IMR-90 (cell line): ENCODE measurements at regions not wholly inside any gene's neighbourhood (a gene's known extent, or its start where the extent isn't known, plus 50 kb on each side); places are given as distances from the start of the nearest gene placed in this dataset.

Experiments
- ATAC-seq: fragments of 200-7000 bp; cut with Tn5 transposase; 2 replicates; pipeline ENCODE4 v1.9.1; 2020; ENCODE audit warnings: low read depth, mild to moderate bottlenecking, moderate library complexity
- BruUV-seq: library from RNA; stranded (reverse); fragments of 400-500 nt; replicated peaks from 2 replicates; lab custom pipeline; 2021; lab: Mats Ljungman, UMichigan
- CTCF ChIA-PET: fragments of 300-600 bp; formaldehyde crosslinking; extraction: SDS; loops from one replicate; lab custom pipeline; 2021; ENCODE audit warnings: antibody characterized with exemption; lab: Yijun Ruan, JAX
- POLR2A ChIA-PET: fragments of 300-600 bp; sonication (Branson Sonifier 250); formaldehyde crosslinking; loops from one replicate; lab custom pipeline; 2022; ENCODE audit warnings: antibody characterized with exemption; ENCODE audit not compliant: unreplicated experiment; lab: Charles Lee
- DNase-seq: peaks from one replicate; pipeline ENCODE4 v3.0.0; 2013
- H2AFZ ChIP-seq: replicated peaks from 2 replicates; pipeline ENCODE3; 2013; ENCODE audit warnings: low read length, mild to moderate bottlenecking; ENCODE audit not compliant: poor library complexity
- H2AK5ac ChIP-seq: 2 replicates; pipeline ENCODE4 v1.6.1; 2013; ENCODE audit warnings: low read depth, low read length, inconsistent platforms
- H2AK9ac ChIP-seq: replicated peaks from 2 replicates; pipeline ENCODE3; 2013; ENCODE audit warnings: mild to moderate bottlenecking, low read depth, low read length, moderate library complexity; ENCODE audit not compliant: poor library complexity
- H2BK120ac ChIP-seq: 2 replicates; pipeline ENCODE4 v1.6.1; 2013; ENCODE audit warnings: low read depth, low read length, inconsistent platforms
- H2BK15ac ChIP-seq: 3 replicates; pipeline ENCODE4 v1.6.1; 2013; ENCODE audit warnings: low read depth, low read length, inconsistent platforms
- H2BK20ac ChIP-seq: 2 replicates; pipeline ENCODE4 v1.6.1; 2013; ENCODE audit warnings: low read depth, mild to moderate bottlenecking, inconsistent platforms, low read length, moderate library complexity
- H2BK5ac ChIP-seq: 2 replicates; pipeline ENCODE4 v1.6.1; 2013; ENCODE audit warnings: mild to moderate bottlenecking, low read depth, low read length, inconsistent platforms; ENCODE audit not compliant: poor library complexity, severe bottlenecking
- H3K14ac ChIP-seq: replicated peaks from 2 replicates; pipeline ENCODE4 v1.6.1; 2013; ENCODE audit warnings: low read depth, low read length, inconsistent platforms
- H3K18ac ChIP-seq: 2 replicates; pipeline ENCODE4 v1.6.1; 2013; ENCODE audit warnings: low read depth, low read length, control low read depth
- H3K23ac ChIP-seq: 2 replicates; pipeline ENCODE4 v1.6.1; 2013; ENCODE audit warnings: low read depth, low read length, inconsistent platforms
- H3K27ac ChIP-seq: 2 replicates; pipeline ENCODE4 v1.5.1; 2013; ENCODE audit warnings: mild to moderate bottlenecking, control low read depth, low read length; ENCODE audit not compliant: insufficient read depth
- H3K27me3 ChIP-seq: 2 replicates; pipeline ENCODE4 v1.6.1; 2013; ENCODE audit warnings: low read length; ENCODE audit not compliant: control insufficient read depth, insufficient read depth
- H3K36me3 ChIP-seq: 2 replicates; pipeline ENCODE4 v1.6.1; 2013; ENCODE audit warnings: low read length, mixed read lengths; ENCODE audit not compliant: control insufficient read depth, insufficient read depth
- H3K4ac ChIP-seq: 2 replicates; pipeline ENCODE4 v1.6.1; 2013; ENCODE audit warnings: low read depth, low read length, inconsistent platforms
- H3K4me1 ChIP-seq: 2 replicates; pipeline ENCODE4 v1.6.1; 2013; ENCODE audit warnings: low read length, mixed read lengths; ENCODE audit not compliant: control insufficient read depth, insufficient read depth
- H3K4me2 ChIP-seq: 2 replicates; pipeline ENCODE4 v1.6.1; 2013; ENCODE audit warnings: low read depth, mild to moderate bottlenecking, control low read depth, low read length, moderate library complexity
- H3K4me3 ChIP-seq: 2 replicates; pipeline ENCODE4 v1.5.1; 2013; ENCODE audit warnings: low read depth, mild to moderate bottlenecking, control low read depth, low read length, moderate library complexity; ENCODE audit not compliant: insufficient read depth
- H3K56ac ChIP-seq: 2 replicates; pipeline ENCODE4 v1.6.1; 2013; ENCODE audit warnings: low read length, inconsistent platforms; ENCODE audit not compliant: insufficient read depth; ENCODE audit errors: extremely low read depth
- H3K79me1 ChIP-seq, 2 experiments: 2 replicates each; pipeline ENCODE4 v1.6.1; 2013; ENCODE audit warnings: low read length in 2 of 2, inconsistent platforms in 1 of 2, low read depth in 1 of 2
- H3K9ac ChIP-seq: 2 replicates; pipeline ENCODE4 v1.6.1; 2013; ENCODE audit warnings: low read depth, low read length, control low read depth
- H3K9me1 ChIP-seq: 2 replicates; pipeline ENCODE4 v1.6.1; 2013; ENCODE audit warnings: low read length, inconsistent platforms; ENCODE audit not compliant: insufficient read depth
- H3K9me3 ChIP-seq: 2 replicates; pipeline ENCODE4 v1.6.1; 2013; ENCODE audit warnings: low read length; ENCODE audit not compliant: control insufficient read depth, insufficient read depth
- H4K20me1 ChIP-seq: 2 replicates; pipeline ENCODE4 v1.6.1; 2013; ENCODE audit warnings: low read length, inconsistent platforms; ENCODE audit not compliant: insufficient read depth
- H4K5ac ChIP-seq: 2 replicates; pipeline ENCODE4 v1.6.1; 2013; ENCODE audit warnings: mild to moderate bottlenecking, low read depth, low read length, control low read depth
- H4K8ac ChIP-seq, 2 experiments: 2 replicates each; pipeline ENCODE4 v1.6.1; 2013; ENCODE audit warnings: low read depth in 2 of 2, low read length in 2 of 2, control low read depth in 1 of 2, inconsistent platforms in 1 of 2
- H4K91ac ChIP-seq: 2 replicates; pipeline ENCODE4 v1.6.1; 2013; ENCODE audit warnings: low read depth, low read length, inconsistent platforms; ENCODE audit not compliant: insufficient read depth
- BHLHE40 ChIP-seq: fragments of 150-350 bp; IDR thresholded peaks from 2 replicates; pipeline ENCODE4 v1.6.1; 2016; ENCODE audit warnings: mild to moderate bottlenecking, low read depth, low read length
- CEBPB ChIP-seq: IDR thresholded peaks from 2 replicates; pipeline ENCODE4 v1.6.1; 2012; ENCODE audit warnings: low read depth, low read length, improper control_type of control experiment
- CHD1 ChIP-seq: IDR thresholded peaks from 2 replicates; pipeline ENCODE4 v1.6.1; 2012; ENCODE audit warnings: low read depth, low read length, improper control_type of control experiment
- CTCF ChIP-seq: conservative IDR thresholded peaks from 2 replicates; pipeline ENCODE4 v1.5.1; 2012; ENCODE audit warnings: mild to moderate bottlenecking, low read depth, low read length, improper control_type of control experiment
- ELK1 ChIP-seq: fragments of 150-350 bp; IDR thresholded peaks from 2 replicates; pipeline ENCODE4 v1.6.1; 2016; ENCODE audit warnings: low read depth, mild to moderate bottlenecking, low read length, moderate library complexity, borderline replicate concordance
- FOS ChIP-seq: fragments of 150-350 bp; IDR thresholded peaks from 2 replicates; pipeline ENCODE4 v1.6.1; 2016; ENCODE audit warnings: low read depth, low read length
- MAZ ChIP-seq: IDR thresholded peaks from 2 replicates; pipeline ENCODE4 v1.6.1; 2012; ENCODE audit warnings: low read depth, mild to moderate bottlenecking, low read length, improper control_type of control experiment, moderate library complexity, borderline replicate concordance
- MXI1 ChIP-seq: IDR thresholded peaks from 2 replicates; pipeline ENCODE4 v1.6.1; 2012; ENCODE audit warnings: low read depth, mild to moderate bottlenecking, low read length, moderate library complexity, borderline replicate concordance
- POLR2A ChIP-seq: IDR thresholded peaks from 2 replicates; pipeline ENCODE4 v1.6.1; 2012; ENCODE audit warnings: mild to moderate bottlenecking, low read depth, low read length
- RAD21 ChIP-seq: IDR thresholded peaks from 2 replicates; pipeline ENCODE4 v1.6.1; 2012; ENCODE audit warnings: low read length, improper control_type of control experiment
- RCOR1 ChIP-seq: IDR thresholded peaks from 2 replicates; pipeline ENCODE4 v1.6.1; 2012; ENCODE audit warnings: mild to moderate bottlenecking, low read length, improper control_type of control experiment; ENCODE audit not compliant: insufficient replicate concordance
- SMC3 ChIP-seq: fragments of 150-350 bp; IDR thresholded peaks from 2 replicates; pipeline ENCODE4 v1.6.1; 2016; ENCODE audit warnings: low read depth, mild to moderate bottlenecking, antibody characterized with exemption, low read length, moderate library complexity
- USF2 ChIP-seq: fragments of 150-350 bp; IDR thresholded peaks from 2 replicates; pipeline ENCODE4 v1.6.1; 2017; ENCODE audit warnings: mild to moderate bottlenecking, antibody characterized with exemption, low read length, low read depth
- dilution Hi-C: fragments of 300-500 bp; cut with HindIII; formaldehyde crosslinking; loops from one replicate; pipeline ENCODE4 v1.14.3; 2018; ENCODE audit warnings: low sequenced_read_pairs; ENCODE audit not compliant: unreplicated experiment
- in situ Hi-C: fragments of 300-500 bp; cut with MboI; formaldehyde crosslinking; loops from 3 replicates; pipeline ENCODE4 v1.14.3; 2019; ENCODE audit warnings: low sequenced_read_pairs, inconsistent platforms, mixed read lengths
- intact Hi-C: fragments of 100-400 bp; cut with micrococcal nuclease; formaldehyde crosslinking; loops from 2 replicates; pipeline ENCODE4 v1.10.0; 2022

- no peak overlapping the region for H2BK5ac ChIP-seq
- H3K27ac ChIP-seq = no peak overlapping the region
- H3K4me2 ChIP-seq = no peak overlapping the region
- H3K9me3 ChIP-seq = peaks cover 3% of the 10 kb centered on the region; the same call in 1 of the 2 replicates
- BruUV-seq = no TSS peak
- no peak overlapping the region for H4K8ac ChIP-seq
- H2AK5ac ChIP-seq = no peak overlapping the region
- no peak overlapping the region for H3K56ac ChIP-seq
- dilution Hi-C loops (no loop called here), intact Hi-C loops (no loop called here), in situ Hi-C loops (no loop called here)
- no peak overlapping the region for H2AK9ac ChIP-seq
- H3K23ac ChIP-seq = no peak overlapping the region
- H3K4ac ChIP-seq = no peak overlapping the region
- no peak overlapping the region for H3K9ac ChIP-seq
- no peaks in the 10 kb centered on the region for H3K36me3 ChIP-seq
- no peak overlapping the region for H4K91ac ChIP-seq
- no peak overlapping the region for H2BK20ac ChIP-seq
- no peak overlapping the region for H3K4me3 ChIP-seq
- H2AFZ ChIP-seq = no peak overlapping the region
- no peak overlapping the region for H3K14ac ChIP-seq
- H2BK15ac ChIP-seq = no peak overlapping the region
- ChIA-PET POLR2A (no interaction called here), CTCF (no interaction called here)
- ATAC-seq (no peak), DNase-seq (no peak)
- H3K9me1 ChIP-seq = no peaks in the 10 kb centered on the region
- no peak for TF ChIP-seq CEBPB
- no peak for TF ChIP-seq RAD21
- TF ChIP-seq FOS = no peak
- TF ChIP-seq BHLHE40 = no peak
- no peak for TF ChIP-seq CTCF
- no peak for TF ChIP-seq SMC3
- no peak for TF ChIP-seq POLR2A
- TF ChIP-seq MAZ = no peak
- TF ChIP-seq CHD1 = no peak
- TF ChIP-seq RCOR1 = no peak
- no peak for TF ChIP-seq USF2
- no peak for TF ChIP-seq MXI1
- no peak for TF ChIP-seq ELK1
- H3K27me3 ChIP-seq = no peaks in the 10 kb centered on the region; the same call in 1 of the 2 replicates
- no peaks in the 10 kb centered on the region for H3K4me1 ChIP-seq
- H3K18ac ChIP-seq = no peak overlapping the region
- H4K5ac ChIP-seq = no peak overlapping the region
- no peaks in the 10 kb centered on the region for H3K79me1 ChIP-seq
- no peak overlapping the region for H2BK120ac ChIP-seq
- H4K20me1 ChIP-seq = no peaks in the 10 kb centered on the region
These were observed 120.6 kb downstream of the TMEM167A start for GRCh38 chr5:82956600-82956999.
